ENCODE measurements at regions not wholly inside any gene's neighbourhood (a gene's known extent, or its start where the extent isn't known, plus 50 kb on each side); places are given as distances from the start of the nearest gene placed in this dataset.
A peak's percentile ranks its signal among the peaks of the same experiment; 100 is the strongest.

- Histone ChIP-seq H3K79me2 (ENCODE audit: control insufficient read depth, insufficient read depth, low read length) (no peaks in the 10 kb centered on the region), H3K27ac (ENCODE audit: control insufficient read depth, insufficient read depth, low read length) (no peak overlapping the region), H3K9ac (ENCODE audit: control insufficient read depth, extremely low read depth, insufficient read depth, low read length) (no peak overlapping the region), H2AFZ (ENCODE audit: control insufficient read depth, low read length) (no peak overlapping the region), H3K4me2 (ENCODE audit: control insufficient read depth, extremely low read depth, insufficient read depth, low read depth, low read length) (no peak overlapping the region), H3K9me3 (ENCODE audit: control insufficient read depth, low read depth, low read length) (no peaks in the 10 kb centered on the region), H3K4me3 (ENCODE audit: control insufficient read depth in 2 of 3, extremely low read depth in 1 of 3, insufficient read depth in 2 of 3, low read depth in 1 of 3, low read length in 3 of 3) (no peak overlapping the region), H3K27me3 (ENCODE audit: control insufficient read depth, extremely low read depth, insufficient read depth, low read length) (no peaks in the 10 kb centered on the region), H3K9me1 (ENCODE audit: control insufficient read depth, extremely low read depth, insufficient read depth, low read length) (no peaks in the 10 kb centered on the region), H3K36me3 (ENCODE audit: control insufficient read depth in 2 of 2, extremely low read depth in 1 of 2, insufficient read depth in 2 of 2, low read length in 2 of 2) (no peaks in the 10 kb centered on the region), H4K20me1 (ENCODE audit: control insufficient read depth, extremely low read depth, insufficient read depth, low read length) (no peaks in the 10 kb centered on the region), H3K4me1 (ENCODE audit: control insufficient read depth, extremely low read depth, insufficient read depth, low read length) (peaks cover 2% of the 10 kb centered on the region)
- no peak for TF ChIP-seq EZH2 (IDR thresholded peaks at IDR 0.05; ENCODE audit: low read length)
- TF ChIP-seq, protein P1, sequence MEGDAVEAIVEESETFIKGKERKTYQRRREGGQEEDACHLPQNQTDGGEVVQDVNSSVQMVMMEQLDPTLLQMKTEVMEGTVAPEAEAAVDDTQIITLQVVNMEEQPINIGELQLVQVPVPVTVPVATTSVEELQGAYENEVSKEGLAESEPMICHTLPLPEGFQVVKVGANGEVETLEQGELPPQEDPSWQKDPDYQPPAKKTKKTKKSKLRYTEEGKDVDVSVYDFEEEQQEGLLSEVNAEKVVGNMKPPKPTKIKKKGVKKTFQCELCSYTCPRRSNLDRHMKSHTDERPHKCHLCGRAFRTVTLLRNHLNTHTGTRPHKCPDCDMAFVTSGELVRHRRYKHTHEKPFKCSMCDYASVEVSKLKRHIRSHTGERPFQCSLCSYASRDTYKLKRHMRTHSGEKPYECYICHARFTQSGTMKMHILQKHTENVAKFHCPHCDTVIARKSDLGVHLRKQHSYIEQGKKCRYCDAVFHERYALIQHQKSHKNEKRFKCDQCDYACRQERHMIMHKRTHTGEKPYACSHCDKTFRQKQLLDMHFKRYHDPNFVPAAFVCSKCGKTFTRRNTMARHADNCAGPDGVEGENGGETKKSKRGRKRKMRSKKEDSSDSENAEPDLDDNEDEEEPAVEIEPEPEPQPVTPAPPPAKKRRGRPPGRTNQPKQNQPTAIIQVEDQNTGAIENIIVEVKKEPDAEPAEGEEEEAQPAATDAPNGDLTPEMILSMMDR (optimal IDR thresholded peaks at IDR 0.05 in 1 of 3, IDR thresholded peaks at IDR 0.05 in 1 of 3, conservative IDR thresholded peaks at IDR 0.05 in 1 of 3; ENCODE audit: extremely low read depth in 1 of 3, insufficient read depth in 2 of 3, low read length in 3 of 3): no peak
- DNase-seq (ENCODE audit: low read depth, low spot score): no peak
- peak; percentile 20 for FAIRE-seq
- dilution Hi-C loops (cut with MboI; ENCODE audit: extremely low pct_ligation_motif_present, low sequenced_read_pairs): no loop called here
Observed at GRCh38 chr5:148880197-148880596, 53.8 kb downstream of the ADRB2 start.

DNA sequence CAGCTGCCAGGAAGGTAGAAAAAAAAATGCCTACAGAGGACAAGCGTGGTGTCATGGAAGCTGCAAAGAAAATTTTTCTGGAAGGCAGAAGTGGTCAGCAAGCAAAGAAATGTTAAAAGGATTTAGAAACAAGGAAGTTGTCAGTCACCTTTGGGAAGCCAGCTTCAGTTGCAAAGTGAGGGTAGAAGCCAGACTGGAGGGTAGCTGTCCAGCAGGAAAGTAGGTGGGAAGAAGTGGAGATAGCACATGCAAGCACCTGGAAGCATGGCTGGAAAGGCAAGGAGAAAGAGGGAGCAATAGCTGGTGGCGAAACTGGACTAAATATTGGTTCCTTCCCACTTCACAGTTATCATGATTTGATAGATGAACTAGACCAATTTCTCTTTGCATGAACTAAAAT is 54.3 kb downstream of the ADRB2 start:
- no peaks in the 10 kb centered on the region for H3K9me1 ChIP-seq (ENCODE audit: control insufficient read depth, extremely low read depth, insufficient read depth, low read length)
- no peak overlapping the region for H2AFZ ChIP-seq (ENCODE audit: control insufficient read depth, low read length)
- no peaks in the 10 kb centered on the region for H3K27me3 ChIP-seq (ENCODE audit: control insufficient read depth, extremely low read depth, insufficient read depth, low read length)
- dilution Hi-C loops (cut with MboI; ENCODE audit: extremely low pct_ligation_motif_present, low sequenced_read_pairs): no loop called here
- H3K4me3 ChIP-seq (ENCODE audit: control insufficient read depth in 2 of 3, extremely low read depth in 1 of 3, insufficient read depth in 2 of 3, low read depth in 1 of 3, low read length in 3 of 3): no peak overlapping the region
- no peak overlapping the region for H3K4me2 ChIP-seq (ENCODE audit: control insufficient read depth, extremely low read depth, insufficient read depth, low read depth, low read length)
- H3K27ac ChIP-seq (ENCODE audit: control insufficient read depth, insufficient read depth, low read length): no peak overlapping the region
- H3K9me3 ChIP-seq (ENCODE audit: control insufficient read depth, low read depth, low read length): no peaks in the 10 kb centered on the region
- no peak for FAIRE-seq
- no peak overlapping the region for H3K9ac ChIP-seq (ENCODE audit: control insufficient read depth, extremely low read depth, insufficient read depth, low read length)
- no peaks in the 10 kb centered on the region for H3K36me3 ChIP-seq (ENCODE audit: control insufficient read depth in 2 of 2, extremely low read depth in 1 of 2, insufficient read depth in 2 of 2, low read length in 2 of 2)
- no peak for DNase-seq (ENCODE audit: low read depth, low spot score)
- no peaks in the 10 kb centered on the region for H3K79me2 ChIP-seq (ENCODE audit: control insufficient read depth, insufficient read depth, low read length)
- H4K20me1 ChIP-seq (ENCODE audit: control insufficient read depth, extremely low read depth, insufficient read depth, low read length): no peaks in the 10 kb centered on the region
- H3K4me1 ChIP-seq (ENCODE audit: control insufficient read depth, extremely low read depth, insufficient read depth, low read length): no peaks in the 10 kb centered on the region
- no peak for TF ChIP-seq EZH2 (IDR thresholded peaks at IDR 0.05; ENCODE audit: low read length)
- TF ChIP-seq, protein P1 (optimal IDR thresholded peaks at IDR 0.05 in 1 of 3, IDR thresholded peaks at IDR 0.05 in 1 of 3, conservative IDR thresholded peaks at IDR 0.05 in 1 of 3; ENCODE audit: extremely low read depth in 1 of 3, insufficient read depth in 2 of 3, low read length in 3 of 3): no peak
